Endodermal cell (in vitro differentiated cells): ENCODE measurements at regions not wholly inside any gene's neighbourhood (a gene's known extent, or its start where the extent isn't known, plus 50 kb on each side); places are given as distances from the start of the nearest gene placed in this dataset.
"Not testable (repeated sequence)": the region's sequence is repeated elsewhere in the genome, so short reads cannot be mapped to it uniquely, and the experiment has no call there.

ENCODE experiments used
- DNase-seq: peaks from one replicate; pipeline ENCODE4 v3.0.0-alpha.2; 2017
- H3K27ac ChIP-seq: 2 replicates; pipeline ENCODE4 v1.5.1; 2013; ENCODE audit warnings: mild to moderate bottlenecking, low read depth, low read length, moderate library complexity
- H3K27me3 ChIP-seq: 2 replicates; pipeline ENCODE4 v1.6.1; 2013; ENCODE audit warnings: mild to moderate bottlenecking, low read length, moderate library complexity; ENCODE audit not compliant: insufficient read depth, control insufficient read depth, poor library complexity, severe bottlenecking
- H3K36me3 ChIP-seq: 2 replicates; pipeline ENCODE4 v1.7.0; 2013; ENCODE audit warnings: mild to moderate bottlenecking, low read length, moderate library complexity; ENCODE audit not compliant: control insufficient read depth, insufficient read depth
- H3K4me1 ChIP-seq: one replicate; pipeline ENCODE4 v1.7.0; 2013; ENCODE audit warnings: low read length; ENCODE audit not compliant: control insufficient read depth, insufficient read depth
- H3K4me3 ChIP-seq: 2 replicates; pipeline ENCODE4 v1.5.1; 2013; ENCODE audit warnings: mild to moderate bottlenecking, low read length, moderate library complexity
- H3K9ac ChIP-seq: 2 replicates; pipeline ENCODE4 v1.6.1; 2013; ENCODE audit warnings: mild to moderate bottlenecking, low read length, moderate library complexity; ENCODE audit not compliant: poor library complexity, severe bottlenecking; ENCODE audit errors: extremely low read depth
- H3K9me3 ChIP-seq: 2 replicates; pipeline ENCODE4 v1.6.1; 2013; ENCODE audit warnings: mild to moderate bottlenecking, low read length, moderate library complexity; ENCODE audit not compliant: control insufficient read depth
- H3K27ac Mint-ChIP-seq: 2 replicates; pipeline ENCODE4 v1.8.0; 2020; ENCODE audit warnings: mixed read lengths
- H3K27me3 Mint-ChIP-seq: 2 replicates; pipeline ENCODE4 v1.8.0; 2021; ENCODE audit warnings: mild to moderate bottlenecking, mixed read lengths; ENCODE audit not compliant: insufficient read depth
- H3K36me3 Mint-ChIP-seq: 2 replicates; pipeline ENCODE4 v1.8.0; 2020; ENCODE audit warnings: low read depth, mixed read lengths
- H3K4me1 Mint-ChIP-seq: 2 replicates; pipeline ENCODE4 v1.8.0; 2020; ENCODE audit warnings: mixed read lengths
- H3K4me3 Mint-ChIP-seq: 2 replicates; pipeline ENCODE4 v1.8.0; 2020; ENCODE audit warnings: mild to moderate bottlenecking, moderate library complexity, mixed read lengths
- H3K9me3 Mint-ChIP-seq: 2 replicates; pipeline ENCODE4 v1.8.0; 2020; ENCODE audit warnings: mild to moderate bottlenecking, mixed read lengths
- CTCF ChIP-seq: fragments of 200-600 bp; sonication (generic); conservative IDR thresholded peaks from 2 replicates; pipeline ENCODE4 v1.5.0; 2021; ENCODE audit warnings: antibody characterized with exemption, mild to moderate bottlenecking
- WGBS, 2 experiments: methylation state at CpG; one replicate each; pipeline versions ENCODE4 v1.1.5 to v1.1.7; 2013; ENCODE audit warnings: missing lambda C conversion rate in 2 of 2, mixed read lengths in 1 of 2; ENCODE audit not compliant: insufficient coverage in 1 of 2, insufficient read length in 1 of 2; 5-methylcytosine and 5-hydroxymethylcytosine counted together

GRCh38 chr15:98292442-98293240 is 332.1 kb downstream of the ARRDC4 start:
- Histone ChIP-seq H3K27me3 (peaks cover 48% of the 10 kb centered on the region), H3K27ac (no peak overlapping the region), H3K36me3 (no peaks in the 10 kb centered on the region), H3K4me1 (no peaks in the 10 kb centered on the region), H3K4me3 (peak overlapping the region; percentile 68), H3K9me3 (no peaks in the 10 kb centered on the region), H3K9ac (no peak overlapping the region)
- WGBS, 2 experiments, result 10 to 17% methylated on average over 34 to 46 of the region's 46 CpGs
- H3K36me3 Mint-ChIP-seq, result no peaks in the 10 kb centered on the region
- H3K4me1 Mint-ChIP-seq, result peaks cover 9% of the 10 kb centered on the region
- H3K27me3 Mint-ChIP-seq, result peaks cover 37% of the 10 kb centered on the region
- H3K27ac Mint-ChIP-seq, result no peak overlapping the region
- peak; percentile 97 for TF ChIP-seq CTCF
- H3K9me3 Mint-ChIP-seq, result no peaks in the 10 kb centered on the region
- peak overlapping the region; percentile 54 for H3K4me3 Mint-ChIP-seq
- DNase-seq, result peak; percentile 97

- Mint-ChIP-seq H3K9me3 (no peaks in the 10 kb centered on the region), H3K27me3 (peaks cover 33% of the 10 kb centered on the region), H3K27ac (no peak overlapping the region), H3K36me3 (no peaks in the 10 kb centered on the region), H3K4me1 (peaks cover 9% of the 10 kb centered on the region), H3K4me3 (no peak overlapping the region)
- H3K9me3 ChIP-seq, result no peaks in the 10 kb centered on the region
- DNase-seq, result no peak
- no peaks in the 10 kb centered on the region for H3K36me3 ChIP-seq
- 79 to 84% methylated on average over 2 to 7 of the region's 7 CpGs for WGBS, 2 experiments
- peaks cover 43% of the 10 kb centered on the region for H3K27me3 ChIP-seq
- H3K9ac ChIP-seq, result no peak overlapping the region
- H3K4me3 ChIP-seq, result no peak overlapping the region
- TF ChIP-seq CTCF, result no peak
- no peak overlapping the region for H3K27ac ChIP-seq
- no peaks in the 10 kb centered on the region for H3K4me1 ChIP-seq
Observed at GRCh38 chr15:98294126-98294525, 333.6 kb downstream of the ARRDC4 start.

GRCh38 chr15:98295101-98295759 is 334.7 kb downstream of the ARRDC4 start:
- H3K9me3 Mint-ChIP-seq, H3K4me3 Mint-ChIP-seq, H3K4me1 ChIP-seq, H3K9ac ChIP-seq, H3K36me3 ChIP-seq, H3K4me1 Mint-ChIP-seq, H3K4me3 ChIP-seq, H3K27ac Mint-ChIP-seq, DNase-seq, H3K27ac ChIP-seq, H3K36me3 Mint-ChIP-seq, H3K9me3 ChIP-seq: not testable (repeated sequence)
- peaks cover 43% of the 10 kb centered on the region for H3K27me3 ChIP-seq
- H3K27me3 Mint-ChIP-seq, result peaks cover 36% of the 10 kb centered on the region
- TF ChIP-seq CTCF, result peak; percentile 74
- 30% methylated on average over 5 of the region's 10 CpGs; no CpG with 5 or more reads in 1 of the 2 experiments for WGBS, 2 experiments
